B cell (primary cell): ENCODE measurements at regions not wholly inside any gene's neighbourhood (a gene's known extent, or its start where the extent isn't known, plus 50 kb on each side); places are given as distances from the start of the nearest gene placed in this dataset.

ENCODE experiments used
- ATAC-seq: fragments of 200-7000 bp; cut with Tn5 transposase; one replicate; pipeline ENCODE4 v1.10.0; 2021; ENCODE audit warnings: low read depth, mild to moderate bottlenecking, moderate number of reproducible peaks, moderate library complexity
- CTCF ChIA-PET: fragments of 350-600 bp; sonication (Branson Sonifier 250); formaldehyde crosslinking; loops from one replicate; lab custom pipeline; 2021; ENCODE audit warnings: antibody characterized with exemption, inconsistent platforms; lab: Charles Lee
- POLR2A ChIA-PET: fragments of 350-600 bp; sonication (Branson Sonifier 250); formaldehyde crosslinking; loops from one replicate; lab custom pipeline; 2021; ENCODE audit warnings: antibody characterized with exemption; lab: Charles Lee
- DNase-seq: peaks from one replicate; pipeline ENCODE4 v3.0.0; 2013
- H2AFZ ChIP-seq: 2 replicates; pipeline ENCODE4 v1.6.1; 2012; ENCODE audit warnings: mild to moderate bottlenecking, low read depth, low read length; ENCODE audit not compliant: insufficient read depth, poor library complexity, severe bottlenecking
- H3K27ac ChIP-seq, 2 donors: 1 replicate in 1 of 2; 2 replicates in 1 of 2; pipeline ENCODE4 v1.5.1; 2012 to 2013; ENCODE audit warnings: low read length in 2 of 2, mild to moderate bottlenecking in 2 of 2, moderate library complexity in 1 of 2
- H3K27me3 ChIP-seq, 4 experiments: fragments of 200-600 bp in 1 of 4; sonication (generic) in 1 of 4; replicated peaks in 1 of 4; 1 replicate in 2 of 4; 2 replicates in 2 of 4; pipeline versions ENCODE4 v1.6.1 to v1.7.0; 2013 to 2016; ENCODE audit warnings: low read length in 3 of 4, mild to moderate bottlenecking in 2 of 4, mixed read lengths in 1 of 4, moderate library complexity in 1 of 4; ENCODE audit not compliant: insufficient read depth in 4 of 4, control insufficient read depth in 3 of 4; ENCODE audit errors: control extremely low read depth in 1 of 4
- H3K36me3 ChIP-seq, 2 experiments: replicated peaks in 1 of 2; 1 replicate in 1 of 2; 2 replicates in 1 of 2; pipeline versions ENCODE4 v1.6.1 to v1.7.1; 2013; ENCODE audit warnings: low read length in 1 of 2; ENCODE audit not compliant: insufficient read depth in 2 of 2, control insufficient read depth in 1 of 2; ENCODE audit errors: control extremely low read depth in 1 of 2, extremely low read depth in 1 of 2
- H3K4me1 ChIP-seq, 2 donors: fragments of 200-600 bp in 1 of 2; sonication (generic) in 1 of 2; 1 replicate in 1 of 2; 2 replicates in 1 of 2; pipeline versions ENCODE4 v1.5.1 to v1.6.1; 2013 to 2017; ENCODE audit warnings: low read length in 2 of 2; ENCODE audit not compliant: control insufficient read depth in 2 of 2, insufficient read depth in 2 of 2
- H3K4me2 ChIP-seq: replicated peaks from 2 replicates; pipeline ENCODE3; 2012; ENCODE audit warnings: mild to moderate bottlenecking, low read depth, low read length; ENCODE audit not compliant: poor library complexity, severe bottlenecking
- H3K4me3 ChIP-seq, 5 experiments: fragments of 200-600 bp in 1 of 5; sonication (generic) in 1 of 5; 1 replicate in 3 of 5; 2 replicates in 2 of 5; pipeline versions ENCODE4 v1.5.1 to v1.7.0; 2011 to 2016; ENCODE audit warnings: low read length in 4 of 5, mild to moderate bottlenecking in 4 of 5, low read depth in 2 of 5, control low read depth in 1 of 5, moderate library complexity in 1 of 5; ENCODE audit not compliant: insufficient read depth in 1 of 5; ENCODE audit errors: control extremely low read depth in 1 of 5, extremely low read depth in 1 of 5
- H3K79me2 ChIP-seq: fragments of 200-600 bp; sonication (generic); one replicate; pipeline ENCODE4 v1.6.0; 2016; ENCODE audit warnings: low read length; ENCODE audit not compliant: control insufficient read depth, insufficient read depth
- H3K9ac ChIP-seq: fragments of 200-600 bp; sonication (generic); 2 replicates; pipeline ENCODE4 v1.6.1; 2017; ENCODE audit warnings: mild to moderate bottlenecking, low read length, moderate library complexity
- H3K9me3 ChIP-seq, 3 donors: one replicate each; pipeline versions ENCODE4 v1.6.1 to v1.7.1; 2013; ENCODE audit warnings: low read length in 2 of 3; ENCODE audit not compliant: control insufficient read depth in 2 of 3, insufficient read depth in 1 of 3; ENCODE audit errors: control extremely low read depth in 1 of 3
- H4K20me1 ChIP-seq: 2 replicates; pipeline ENCODE4 v1.6.0; 2012; ENCODE audit warnings: mild to moderate bottlenecking, low read length; ENCODE audit not compliant: insufficient read depth, control insufficient read depth, poor library complexity, severe bottlenecking
- H3K27ac Mint-ChIP-seq: one replicate; pipeline ENCODE4 v1.8.0; 2021; ENCODE audit warnings: mixed read lengths
- H3K27me3 Mint-ChIP-seq: one replicate; pipeline ENCODE4 v1.8.0; 2021; ENCODE audit warnings: mixed read lengths
- H3K4me1 Mint-ChIP-seq: one replicate; pipeline ENCODE4 v1.8.0; 2021; ENCODE audit warnings: mixed read lengths
- H3K4me3 Mint-ChIP-seq: one replicate; pipeline ENCODE4 v1.8.0; 2021; ENCODE audit warnings: mixed read lengths
- H3K9me3 Mint-ChIP-seq: one replicate; pipeline ENCODE4 v1.8.0; 2022; ENCODE audit warnings: mixed read lengths; ENCODE audit not compliant: insufficient read depth
- CTCF ChIP-seq: fragments of 200-600 bp; IDR thresholded peaks from one replicate; pipeline ENCODE4 v1.8.0; 2022; ENCODE audit warnings: antibody characterized with exemption, mild to moderate bottlenecking
- EZH2 ChIP-seq: IDR thresholded peaks from 2 replicates; pipeline ENCODE4 v1.6.1; 2012; ENCODE audit warnings: borderline replicate concordance, low read depth, mild to moderate bottlenecking, moderate library complexity, low read length; ENCODE audit not compliant: insufficient read depth, poor library complexity, severe bottlenecking
- intact Hi-C: fragments of 100-400 bp; cut with micrococcal nuclease; formaldehyde crosslinking; loops from one replicate; pipeline ENCODE4 v1.10.0; 2022

GRCh38 chr6:44572346-44572745 is 184.8 kb downstream of the CDC5L start:
- Mint-ChIP-seq H3K27ac (no peak overlapping the region), H3K4me3 (no peak overlapping the region), H3K9me3 (no peaks in the 10 kb centered on the region), H3K4me1 (no peaks in the 10 kb centered on the region), H3K27me3 (peaks cover 18% of the 10 kb centered on the region)
- Histone ChIP-seq H3K9me3 (no peaks in the 10 kb centered on the region), H3K36me3 (no peaks in the 10 kb centered on the region), H4K20me1 (no peaks in the 10 kb centered on the region), H3K79me2 (no peaks in the 10 kb centered on the region), H2AFZ (no peak overlapping the region), H3K9ac (no peak overlapping the region), H3K27ac (no peak overlapping the region), H3K27me3 (peaks cover 0 to 8% (median 1%) of the 10 kb centered on the region in 4 experiments), H3K4me1 (no peaks in the 10 kb centered on the region), H3K4me2 (no peak overlapping the region), H3K4me3 (no peak overlapping the region)
- TF ChIP-seq EZH2 (no peak), CTCF (no peak)
- DNase-seq = no peak
- CTCF ChIA-PET = no interaction called here
- intact Hi-C loops = no loop called here
- POLR2A ChIA-PET = no interaction called here
- ATAC-seq = no peak

- Histone ChIP-seq H3K4me1 (no peaks in the 10 kb centered on the region), H3K36me3 (no peaks in the 10 kb centered on the region), H3K9me3 (no peaks in the 10 kb centered on the region), H3K9ac (no peak overlapping the region), H2AFZ (no peak overlapping the region), H4K20me1 (no peaks in the 10 kb centered on the region), H3K27me3 (peaks cover 0 to 2% (median 0%) of the 10 kb centered on the region in 4 experiments), H3K4me3 (no peak overlapping the region), H3K27ac (no peak overlapping the region), H3K79me2 (no peaks in the 10 kb centered on the region), H3K4me2 (no peak overlapping the region)
- no peak for TF ChIP-seq EZH2
- TF ChIP-seq CTCF = no peak
- intact Hi-C loops = no loop called here
- H3K27ac Mint-ChIP-seq = no peak overlapping the region
- CTCF ChIA-PET = no interaction called here
- DNase-seq (no peak), ATAC-seq (no peak)
- H3K4me1 Mint-ChIP-seq = no peaks in the 10 kb centered on the region
- POLR2A ChIA-PET = no interaction called here
- no peaks in the 10 kb centered on the region for H3K9me3 Mint-ChIP-seq
- H3K27me3 Mint-ChIP-seq = peaks cover 16% of the 10 kb centered on the region
- H3K4me3 Mint-ChIP-seq = no peak overlapping the region
Observed at GRCh38 chr6:44575644-44576043, 188.1 kb downstream of the CDC5L start.
